Astrocyte of the cerebellum (primary cell): ENCODE measurements at regions not wholly inside any gene's neighbourhood (a gene's known extent, or its start where the extent isn't known, plus 50 kb on each side); places are given as distances from the start of the nearest gene placed in this dataset.
A peak's percentile ranks its signal among the peaks of the same experiment; 100 is the strongest.
"Not testable (repeated sequence)": the region's sequence is repeated elsewhere in the genome, so short reads cannot be mapped to it uniquely, and the experiment has no call there.

Experiments
- DNase-seq: peaks from one replicate; pipeline ENCODE4 v3.0.0-alpha.2; 2011; ENCODE audit warnings: low read depth
- H3K4me3 ChIP-seq: 2 replicates; pipeline ENCODE4 v1.5.1; 2011; ENCODE audit warnings: mild to moderate bottlenecking, low read depth, low read length, moderate library complexity
- in situ Hi-C: cut with HindIII; loops from 2 replicates; pipeline ENCODE4 v1.10.0; 2017; ENCODE audit warnings: low sequenced_read_pairs
- TF ChIP-seq, protein P1 (sequence below): IDR thresholded peaks from 2 replicates; pipeline ENCODE4 v1.5.1; 2012; ENCODE audit warnings: low read length, low read depth, moderate library complexity, mild to moderate bottlenecking; ENCODE audit errors: missing control alignments

DNA sequence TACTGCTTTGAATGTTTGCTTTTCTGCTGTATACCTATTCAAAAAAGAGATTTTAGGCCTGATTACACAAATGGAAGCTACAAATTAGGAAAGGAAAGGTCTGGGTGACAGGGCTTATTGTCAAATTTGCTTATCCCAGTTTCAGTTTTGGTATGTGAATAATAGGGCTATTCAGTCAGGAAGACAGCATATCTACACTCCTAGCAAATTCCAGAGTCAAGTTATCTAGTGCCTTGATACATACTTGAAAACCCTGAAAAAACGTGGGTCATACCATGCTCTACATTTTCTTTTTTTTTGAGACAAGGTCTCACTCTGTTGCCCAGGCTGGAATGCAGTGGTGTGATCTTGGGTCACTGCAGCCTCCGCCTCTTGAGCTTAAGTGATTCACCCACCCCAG is 59.2 kb upstream of the CCDC180 start:
- DNase-seq, H3K4me3 ChIP-seq, in situ Hi-C loops: not testable (repeated sequence)

DNA sequence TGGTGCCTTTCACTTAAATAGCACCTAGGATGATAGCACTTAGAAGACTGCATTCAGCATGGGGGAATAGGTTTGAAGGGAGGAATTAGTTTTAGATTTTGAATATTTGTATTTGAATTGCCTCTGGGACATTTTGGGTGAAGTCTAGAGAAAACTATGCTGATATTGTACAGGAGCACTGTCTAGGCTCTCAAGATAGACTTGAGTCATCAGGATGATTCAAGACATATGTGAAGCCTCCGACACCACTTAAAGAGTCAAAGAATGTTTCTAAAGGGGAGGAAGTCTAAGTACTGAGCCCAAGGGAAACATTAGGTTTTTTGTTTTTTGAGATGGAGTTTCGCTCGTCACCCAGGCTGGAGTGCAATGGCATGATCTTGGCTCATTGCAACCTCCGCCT is 63.9 kb upstream of the CCDC180 start:
- TF ChIP-seq, protein P1, sequence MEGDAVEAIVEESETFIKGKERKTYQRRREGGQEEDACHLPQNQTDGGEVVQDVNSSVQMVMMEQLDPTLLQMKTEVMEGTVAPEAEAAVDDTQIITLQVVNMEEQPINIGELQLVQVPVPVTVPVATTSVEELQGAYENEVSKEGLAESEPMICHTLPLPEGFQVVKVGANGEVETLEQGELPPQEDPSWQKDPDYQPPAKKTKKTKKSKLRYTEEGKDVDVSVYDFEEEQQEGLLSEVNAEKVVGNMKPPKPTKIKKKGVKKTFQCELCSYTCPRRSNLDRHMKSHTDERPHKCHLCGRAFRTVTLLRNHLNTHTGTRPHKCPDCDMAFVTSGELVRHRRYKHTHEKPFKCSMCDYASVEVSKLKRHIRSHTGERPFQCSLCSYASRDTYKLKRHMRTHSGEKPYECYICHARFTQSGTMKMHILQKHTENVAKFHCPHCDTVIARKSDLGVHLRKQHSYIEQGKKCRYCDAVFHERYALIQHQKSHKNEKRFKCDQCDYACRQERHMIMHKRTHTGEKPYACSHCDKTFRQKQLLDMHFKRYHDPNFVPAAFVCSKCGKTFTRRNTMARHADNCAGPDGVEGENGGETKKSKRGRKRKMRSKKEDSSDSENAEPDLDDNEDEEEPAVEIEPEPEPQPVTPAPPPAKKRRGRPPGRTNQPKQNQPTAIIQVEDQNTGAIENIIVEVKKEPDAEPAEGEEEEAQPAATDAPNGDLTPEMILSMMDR = no peak
- no peak overlapping the region for H3K4me3 ChIP-seq
- DNase-seq = no peak
- in situ Hi-C loops = no loop called here

GRCh38 chr9:97241430-97241829 is 66.0 kb upstream of the CCDC180 start:
- H3K4me3 ChIP-seq, in situ Hi-C loops, DNase-seq: not testable (repeated sequence)

GRCh38 chr9:97237951-97238889 is 69.2 kb upstream of the CCDC180 start:
- peak; percentile 59 for DNase-seq
- in situ Hi-C loops = no loop called here
- TF ChIP-seq, protein P1 = no peak
- H3K4me3 ChIP-seq = peak overlapping the region; percentile 69

- TF ChIP-seq, protein P1 = no peak
- peak overlapping the region; percentile 69 for H3K4me3 ChIP-seq
- no peak for DNase-seq
- in situ Hi-C loops = no loop called here
Measured at GRCh38 chr9:97237311-97237786, 70.1 kb upstream of the CCDC180 start.

DNA sequence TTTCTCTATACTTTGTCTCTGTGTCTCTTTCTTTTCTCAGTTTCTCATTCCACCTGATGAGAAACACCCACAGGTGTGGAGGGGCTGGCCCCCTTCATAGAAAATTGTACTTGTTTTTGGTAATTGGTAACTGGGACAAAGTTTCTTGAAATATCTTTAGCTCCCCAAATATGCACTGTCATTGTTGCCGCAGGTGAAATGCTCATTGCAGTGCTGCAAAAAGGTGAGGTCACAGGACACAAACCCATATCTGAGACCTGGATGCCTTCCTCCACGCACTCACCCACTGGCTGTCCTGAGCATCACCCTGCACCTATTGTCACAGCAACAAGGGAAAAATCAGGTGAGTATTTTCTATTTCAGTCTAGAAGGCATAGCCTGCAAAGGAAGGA is 74.5 kb upstream of the CCDC180 start:
- in situ Hi-C loops, H3K4me3 ChIP-seq, DNase-seq: not testable (repeated sequence)

- H3K4me3 ChIP-seq, DNase-seq, in situ Hi-C loops: not testable (repeated sequence)
Measured at GRCh38 chr9:97232060-97233008, 75.1 kb upstream of the CCDC180 start.

GRCh38 chr9:97222393-97222792 is 85.1 kb upstream of the CCDC180 start:
- DNase-seq, H3K4me3 ChIP-seq, in situ Hi-C loops: not testable (repeated sequence)

GRCh38 chr9:97221478-97222355 is 85.7 kb upstream of the CCDC180 start:
- peak; percentile 47 for DNase-seq
- in situ Hi-C loops = not testable (repeated sequence)
- H3K4me3 ChIP-seq = peak overlapping the region; percentile 28
